Breast epithelium (tissue), 3 donors: ENCODE measurements at regions not wholly inside any gene's neighbourhood (a gene's known extent, or its start where the extent isn't known, plus 50 kb on each side); places are given as distances from the start of the nearest gene placed in this dataset.

Experiments used
- CTCF ChIP-seq, 3 donors: fragments of 450-650 bp; IDR thresholded peaks; one replicate each; pipeline ENCODE4 v1.5.1; 2016 to 2017; ENCODE audit warnings: antibody characterized with exemption in 3 of 3, mild to moderate bottlenecking in 3 of 3, moderate library complexity in 3 of 3
- POLR2A ChIP-seq: fragments of 450-650 bp; IDR thresholded peaks from one replicate; pipeline ENCODE4 v1.6.1; 2016; ENCODE audit warnings: antibody characterized with exemption, mild to moderate bottlenecking, moderate library complexity
- POLR2AphosphoS5 ChIP-seq, 3 donors: sonication (generic); formaldehyde crosslinking; IDR thresholded peaks; one replicate each; pipeline ENCODE4 v1.6.1; 2017; ENCODE audit warnings: antibody characterized with exemption in 3 of 3

GRCh38 chr22:40116496-40117200 is 61.1 kb upstream of the TNRC6B start:
- no peak for TF ChIP-seq CTCF (IDR thresholded peaks at IDR 0.05)
- TF ChIP-seq POLR2AphosphoS5 (IDR thresholded peaks at IDR 0.05), result no peak
- TF ChIP-seq POLR2A, result no peak
